Effector CD4-positive, alpha-beta T cell (primary cell): ENCODE measurements at regions not wholly inside any gene's neighbourhood (a gene's known extent, or its start where the extent isn't known, plus 50 kb on each side); places are given as distances from the start of the nearest gene placed in this dataset.

ENCODE experiments used
- DNase-seq: peaks from one replicate; pipeline ENCODE4 v3.0.0-alpha.2; 2020

DNA sequence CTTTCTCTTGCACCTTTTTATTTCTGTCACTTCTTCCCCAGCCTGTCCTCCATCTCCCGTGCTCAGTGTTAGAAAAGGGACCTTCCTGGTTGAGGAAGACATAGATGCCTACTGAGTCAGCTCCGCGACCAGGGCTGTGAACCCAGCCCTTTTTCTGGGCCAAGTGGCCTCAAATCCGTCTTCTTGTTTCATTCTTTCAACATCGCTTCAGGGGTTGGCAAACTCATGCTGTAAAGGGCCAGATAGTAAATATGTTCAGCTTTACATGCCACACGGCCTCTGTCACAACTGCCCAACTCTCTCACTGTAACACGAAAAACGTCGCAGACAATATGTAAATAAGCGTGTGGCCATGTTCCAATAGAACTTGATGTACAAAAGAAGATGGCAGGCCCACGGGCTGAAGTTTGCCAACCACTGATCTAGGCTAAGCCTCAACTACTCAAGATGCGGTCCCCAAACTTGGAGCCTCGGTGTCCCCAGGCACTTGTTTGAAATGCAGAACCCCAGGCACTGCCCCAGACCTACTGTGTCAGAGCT is 338.4 kb downstream of the MN1 start:
- DNase-seq, result no peak

DNA sequence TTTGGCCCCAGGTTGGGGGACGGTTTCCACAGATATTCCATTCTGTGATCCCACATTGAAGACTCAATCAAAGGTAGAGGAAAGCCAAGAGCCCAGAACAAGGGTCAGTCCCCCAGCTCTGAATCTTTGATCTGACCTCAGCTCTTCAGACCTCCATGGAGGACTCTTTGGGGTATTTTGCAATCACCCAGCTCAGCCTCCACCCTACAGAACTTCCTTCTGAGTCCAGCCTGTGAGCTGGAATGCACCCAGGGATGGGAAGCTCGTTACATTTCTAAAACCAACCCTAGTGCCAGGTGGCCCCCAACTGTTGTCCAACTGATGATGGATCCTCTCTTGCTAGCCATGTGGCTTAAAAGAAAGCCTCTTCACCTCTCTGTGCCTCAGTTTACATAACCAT is 335.3 kb downstream of the MN1 start:
- DNase-seq, result no peak

DNA sequence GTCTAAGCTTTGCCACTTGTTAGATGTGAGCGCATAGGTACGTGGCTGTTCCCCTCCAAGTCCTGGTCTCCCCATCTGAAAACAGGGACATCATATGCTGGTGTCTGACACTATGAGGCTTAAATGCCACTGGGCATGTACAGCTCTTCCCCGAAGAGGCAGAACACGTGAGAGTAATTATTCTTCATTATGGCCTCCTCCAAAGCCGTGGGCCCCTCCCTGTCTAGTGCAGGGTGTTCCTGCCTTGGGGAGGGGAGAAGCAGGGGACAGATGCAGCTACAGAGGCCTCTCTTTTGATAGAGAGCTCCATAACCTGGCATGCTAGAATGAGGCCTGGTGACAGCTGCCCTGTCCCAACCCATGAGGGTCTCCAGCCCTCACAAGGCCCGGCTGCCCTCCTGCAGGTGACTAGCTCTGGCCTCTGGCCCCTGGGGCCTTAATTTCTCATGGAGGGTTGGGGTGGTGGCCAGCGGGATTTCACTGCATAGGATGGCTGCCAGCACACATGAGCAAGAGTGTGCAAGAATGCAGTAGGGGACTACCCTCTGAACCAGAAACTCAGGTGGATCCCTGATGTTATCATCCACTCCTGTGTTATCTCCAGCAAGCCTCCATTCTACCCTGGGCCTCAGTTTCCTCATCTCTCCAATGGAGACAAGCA is 334.6 kb downstream of the MN1 start:
- DNase-seq, result no peak

DNA sequence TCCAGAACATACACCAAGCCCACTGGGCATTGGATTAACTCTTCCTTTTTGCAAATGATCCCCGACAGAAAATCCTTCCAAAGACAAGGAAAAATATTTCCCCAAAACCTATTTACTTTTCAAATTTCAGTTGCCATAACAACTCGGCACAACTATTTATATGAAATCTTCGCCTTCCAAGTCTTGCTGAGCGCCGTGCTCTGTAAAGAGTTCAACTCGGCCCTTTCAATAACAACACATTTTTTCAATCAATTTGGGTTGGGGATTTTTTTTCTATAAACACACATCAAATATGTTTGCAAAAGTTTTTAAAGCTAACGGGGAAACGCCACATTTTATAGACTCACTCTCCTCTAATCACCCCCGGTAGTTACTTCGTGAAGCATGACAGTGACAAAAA is 333.8 kb downstream of the MN1 start:
- DNase-seq, result no peak

DNA sequence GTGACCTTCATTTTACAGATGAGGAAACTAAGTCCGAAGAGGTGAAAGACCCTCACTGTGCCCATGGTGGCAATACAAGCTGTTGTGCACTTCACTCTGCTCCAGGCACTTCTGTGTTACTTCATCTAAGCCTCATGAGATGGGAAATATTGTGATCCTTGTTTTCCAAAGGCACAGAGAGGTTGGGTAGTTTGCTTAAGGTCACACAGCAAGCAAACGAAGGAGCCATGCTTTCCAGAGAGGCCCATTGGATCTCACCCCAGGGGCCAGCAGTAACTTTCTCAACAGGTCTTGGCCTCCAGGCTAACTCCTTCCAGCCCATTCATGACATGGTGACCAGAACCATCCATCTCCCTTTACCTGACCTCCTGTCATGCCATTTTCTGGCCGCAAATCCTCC is 332.8 kb downstream of the MN1 start:
- DNase-seq, result no peak

DNA sequence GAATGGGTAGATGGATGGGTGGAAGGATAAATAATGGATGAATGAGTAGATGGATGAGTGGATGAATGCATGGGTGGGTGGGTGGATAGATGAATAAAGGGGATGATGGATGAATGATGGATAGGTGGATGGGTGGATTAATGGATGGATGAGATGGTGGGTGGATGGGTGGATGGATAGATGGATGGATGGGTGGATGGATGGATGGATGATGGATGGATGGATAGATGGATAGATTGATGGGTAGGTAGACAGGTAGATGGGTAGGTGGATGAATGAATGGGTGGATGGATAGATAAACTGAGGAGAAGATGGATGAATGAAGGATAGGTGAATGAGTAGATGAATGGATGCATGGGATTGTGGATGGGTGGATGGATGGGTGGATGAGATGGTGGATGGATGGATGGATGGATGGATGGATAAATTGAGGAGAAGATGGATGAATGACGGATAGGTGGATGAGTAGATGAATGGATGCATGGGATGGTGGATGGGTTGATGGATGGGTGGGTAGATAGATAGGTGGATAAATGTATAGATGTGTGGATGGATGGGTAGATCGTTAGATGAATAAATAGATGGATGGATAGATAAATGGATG is 331.3 kb downstream of the MN1 start:
- DNase-seq, result no peak

DNA sequence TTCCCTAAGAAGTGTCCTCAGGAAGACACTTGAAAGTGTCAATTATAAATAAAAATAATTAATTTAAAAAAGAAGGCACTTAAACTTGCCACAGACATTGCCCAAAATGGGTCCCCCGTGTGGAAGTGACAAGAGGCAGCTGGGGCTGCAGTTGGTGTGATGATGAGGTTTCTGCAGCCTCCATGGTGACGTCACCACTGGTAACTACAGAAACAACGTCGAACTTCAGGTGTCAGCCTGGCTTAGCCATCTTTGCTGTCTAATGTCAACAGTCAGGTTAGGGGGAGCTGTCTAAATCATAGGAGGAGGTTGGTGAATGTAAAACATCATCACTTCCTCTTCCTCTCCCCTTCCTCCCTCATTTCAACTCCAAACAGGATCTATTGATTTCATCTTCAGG is 328.6 kb downstream of the MN1 start:
- no peak for DNase-seq

DNA sequence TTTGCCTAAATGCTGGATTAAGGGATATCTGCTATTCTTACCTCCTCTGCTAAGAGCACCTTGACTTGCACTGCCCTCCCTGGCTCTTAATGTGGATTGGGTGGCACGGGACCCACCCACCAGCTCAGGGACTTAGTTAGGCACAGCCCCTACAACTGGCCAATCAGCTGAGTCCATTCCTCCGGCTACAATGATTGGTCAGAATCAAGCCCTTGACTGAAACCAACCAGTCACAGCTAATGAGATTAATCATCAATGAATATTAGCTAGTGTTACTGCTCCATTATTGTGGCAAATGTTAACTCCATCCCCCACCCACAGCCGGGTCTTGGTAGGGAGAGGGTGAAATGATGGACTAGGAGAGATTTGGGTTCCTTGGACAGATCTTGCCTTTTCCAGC is 328.0 kb downstream of the MN1 start:
- DNase-seq, result no peak

DNA sequence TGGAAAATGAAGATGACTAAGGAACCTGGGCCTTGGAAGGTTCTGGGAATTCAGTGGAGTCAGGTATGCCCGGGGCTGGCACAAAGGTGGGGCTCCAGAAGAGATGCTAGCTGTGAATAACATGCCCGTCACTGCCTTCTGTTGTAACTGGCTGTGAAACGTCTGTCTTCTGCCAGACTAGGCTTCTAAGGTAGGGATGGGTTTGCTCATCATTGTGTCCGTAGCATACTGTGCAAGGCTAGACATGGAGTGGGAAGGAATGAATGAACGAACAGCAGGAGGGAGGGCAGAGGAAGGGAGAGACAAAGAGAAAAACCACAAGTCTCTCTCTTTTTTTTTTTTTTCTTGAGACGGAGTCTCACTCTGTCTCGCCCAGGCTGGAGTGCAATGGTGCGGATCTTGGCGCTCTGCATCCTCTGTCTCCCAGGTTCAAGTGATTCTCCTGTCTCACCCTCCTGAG is 327.4 kb downstream of the MN1 start:
- DNase-seq, result no peak

DNA sequence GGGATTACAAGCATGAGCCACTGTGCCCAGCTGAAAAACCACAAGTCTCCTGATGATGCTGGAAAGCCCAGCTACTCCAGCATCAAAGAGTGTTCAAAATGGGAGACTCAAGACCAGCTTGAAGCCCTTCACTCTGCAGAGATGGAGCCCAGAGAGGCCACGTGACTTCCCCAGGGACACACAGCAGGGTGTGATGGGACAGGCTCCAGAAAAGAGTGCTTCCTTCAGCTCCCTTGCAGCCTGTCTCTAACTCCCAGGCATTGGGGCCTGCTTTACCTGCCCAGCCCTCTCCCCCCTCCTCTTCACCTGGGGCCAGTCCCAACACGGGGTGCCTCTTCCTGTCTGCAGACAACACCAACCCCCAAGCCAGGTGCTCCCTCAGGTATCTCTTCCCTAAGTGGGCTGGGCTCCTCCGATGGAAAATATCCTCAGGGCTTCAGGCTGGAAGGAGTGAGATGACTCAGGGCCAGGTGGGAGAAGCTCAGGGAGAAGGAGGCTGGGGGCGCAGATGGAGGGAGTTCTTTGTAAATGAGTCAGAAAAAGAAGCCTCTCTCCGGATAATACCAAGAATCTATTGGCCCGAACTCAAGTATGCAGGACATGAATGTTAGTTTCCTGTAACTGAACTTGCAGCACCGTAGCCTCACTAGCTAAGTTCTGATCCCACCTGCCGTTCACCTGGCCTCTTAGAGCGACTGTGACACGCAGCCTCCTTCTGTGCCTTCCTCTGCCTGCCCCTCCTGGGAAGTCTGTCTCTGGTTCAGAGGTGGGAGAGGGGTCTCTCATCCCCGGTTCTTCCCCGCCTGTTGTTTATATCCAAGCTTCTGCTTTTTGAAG is 326.6 kb downstream of the MN1 start:
- no peak for DNase-seq

DNA sequence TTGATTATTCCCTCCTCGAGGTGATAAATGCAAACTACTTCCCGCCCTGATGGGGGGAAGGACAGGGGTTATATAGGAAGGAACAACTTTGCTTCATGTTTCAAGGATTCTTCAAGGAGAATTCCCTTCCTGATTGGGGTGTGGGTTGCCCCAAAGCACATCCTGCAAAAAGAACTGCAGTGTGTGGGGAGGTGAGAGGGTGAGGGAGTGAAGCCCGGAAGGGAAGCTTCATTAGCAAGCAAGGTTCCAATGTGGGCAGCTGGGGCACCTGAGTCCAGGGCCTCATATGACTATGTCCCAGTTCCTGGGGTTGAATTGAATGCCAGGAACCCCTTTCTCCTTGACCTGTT is 326.0 kb downstream of the MN1 start:
- no peak for DNase-seq

DNA sequence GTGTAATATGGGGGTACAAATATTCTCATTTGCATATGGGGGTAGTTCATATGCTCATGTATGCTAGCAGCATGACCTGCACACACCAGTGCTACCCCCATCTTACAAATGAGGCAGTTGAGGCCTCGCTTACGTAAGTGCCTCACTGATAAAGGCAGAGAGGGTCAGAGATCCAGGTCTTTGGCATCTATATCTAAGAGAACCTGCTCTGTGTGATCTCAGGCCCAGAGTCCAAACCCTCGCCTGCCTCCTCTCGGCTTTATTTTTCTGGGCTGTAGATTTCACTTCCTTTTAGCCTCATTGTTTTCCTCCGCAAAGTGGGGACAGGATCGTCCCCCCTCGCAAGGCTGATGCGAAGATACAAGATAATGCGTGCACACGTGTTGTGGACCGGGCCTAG is 325.2 kb downstream of the MN1 start:
- no peak for DNase-seq

DNA sequence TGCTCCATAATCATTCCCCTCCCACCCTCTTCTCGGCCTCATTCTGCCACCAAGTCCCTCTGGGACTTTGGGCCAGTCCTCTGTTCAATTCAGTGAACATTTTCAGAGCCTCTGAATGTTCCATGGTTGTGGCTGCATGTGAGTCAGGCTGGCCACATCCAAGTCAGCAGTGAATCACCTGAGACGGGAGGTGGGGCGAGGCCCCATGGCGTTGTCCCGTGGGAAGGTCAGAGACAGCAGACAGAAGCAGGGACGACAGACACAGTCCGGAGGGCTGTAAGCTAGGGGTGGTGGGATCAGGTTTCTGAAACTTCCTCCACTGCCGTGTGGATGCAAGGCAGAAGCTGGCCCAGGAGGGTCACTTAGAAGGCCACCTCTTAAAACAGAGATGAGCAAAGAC is 324.8 kb downstream of the MN1 start:
- no peak for DNase-seq

DNA sequence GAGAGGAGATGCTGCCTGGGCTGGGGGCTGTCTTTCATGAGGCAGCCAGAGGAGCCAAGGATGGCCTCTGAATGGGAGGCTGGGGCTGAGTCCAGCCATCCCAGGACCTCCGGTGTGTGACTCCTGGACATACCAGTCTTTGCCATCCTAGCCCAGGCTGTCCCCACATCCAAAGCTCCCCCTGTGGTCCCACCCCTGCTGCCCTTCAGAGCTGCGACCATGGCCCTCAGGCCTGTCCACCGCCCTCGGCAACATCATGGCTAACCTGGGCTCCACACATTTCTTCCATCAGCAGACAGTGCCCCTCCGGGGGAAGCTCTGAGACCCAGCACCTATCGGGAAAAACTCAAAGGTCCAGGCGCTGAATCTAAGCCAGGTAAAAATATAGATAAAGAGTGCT is 324.4 kb downstream of the MN1 start:
- DNase-seq, result no peak

DNA sequence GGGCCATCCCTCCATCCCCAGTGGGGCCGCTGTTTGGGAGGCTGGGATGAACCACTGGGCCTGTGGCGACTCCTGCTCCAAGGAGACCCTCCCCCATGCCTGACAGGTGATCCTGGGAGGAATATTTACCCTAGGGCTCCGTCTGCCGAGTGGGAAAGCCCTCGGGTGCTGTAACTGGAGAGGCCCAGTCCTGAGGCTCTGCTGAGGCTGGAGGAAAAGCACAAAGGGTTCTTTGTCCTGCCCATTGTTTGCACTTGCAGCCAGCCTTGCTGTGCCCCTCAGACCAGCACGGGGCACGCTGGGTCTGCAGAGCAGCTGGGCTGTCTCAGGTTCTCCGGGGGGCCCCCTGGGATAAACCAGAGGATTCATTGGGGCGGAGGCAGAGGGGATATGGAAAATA is 321.1 kb downstream of the MN1 start:
- DNase-seq, result no peak

DNA sequence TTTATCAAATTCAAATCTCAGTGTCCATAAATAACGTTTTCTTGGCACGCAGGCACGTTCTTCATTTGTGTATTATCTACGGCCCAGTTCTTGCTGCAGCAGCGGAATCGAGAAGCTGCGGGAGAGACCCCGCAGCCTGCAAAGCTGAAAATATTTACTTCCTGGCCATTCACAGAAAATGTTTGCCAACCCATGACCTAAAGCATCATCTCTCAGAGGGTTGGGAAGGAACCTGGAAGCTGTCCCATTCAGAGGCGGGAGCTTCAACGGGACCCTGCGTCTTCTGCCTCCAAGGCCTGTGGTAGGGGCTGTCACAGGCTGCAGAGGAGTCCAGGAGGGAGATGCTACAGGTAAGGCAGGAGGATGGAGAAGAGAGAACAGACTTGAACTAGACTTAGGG is 319.2 kb downstream of the MN1 start:
- DNase-seq, result no peak

DNA sequence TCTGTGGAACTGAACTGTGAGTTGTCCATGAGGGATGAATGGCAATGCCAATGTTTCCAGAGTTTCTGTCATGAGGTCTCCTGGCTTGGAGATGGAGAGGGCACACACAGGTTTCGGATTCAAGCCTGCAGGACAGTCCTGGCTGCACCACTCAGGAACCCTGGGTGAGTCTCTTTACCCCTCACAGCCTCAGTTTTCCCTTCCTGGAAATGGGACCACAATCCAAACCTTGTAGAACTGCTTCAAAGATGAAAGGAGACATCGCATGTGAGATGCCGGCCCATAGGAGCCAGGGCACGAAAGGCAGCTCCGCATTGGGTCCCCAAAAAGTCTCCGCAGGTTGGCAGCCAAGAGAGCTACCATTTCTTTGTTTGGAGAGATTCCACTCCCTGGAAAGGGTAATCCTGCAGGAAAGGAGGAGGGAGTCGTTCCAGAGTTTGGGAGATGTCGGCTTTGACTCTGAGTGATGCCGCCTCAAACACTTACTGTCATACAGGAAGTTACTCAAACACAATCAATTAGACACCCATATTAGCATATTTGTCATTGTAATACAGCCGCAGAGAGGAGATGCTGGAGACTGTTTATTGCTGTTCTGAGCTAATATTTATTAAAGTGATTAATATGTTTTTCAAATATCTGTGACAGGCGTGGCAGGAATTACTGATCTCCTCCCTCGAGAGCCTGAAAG is 318.3 kb downstream of the MN1 start:
- DNase-seq, result no peak

DNA sequence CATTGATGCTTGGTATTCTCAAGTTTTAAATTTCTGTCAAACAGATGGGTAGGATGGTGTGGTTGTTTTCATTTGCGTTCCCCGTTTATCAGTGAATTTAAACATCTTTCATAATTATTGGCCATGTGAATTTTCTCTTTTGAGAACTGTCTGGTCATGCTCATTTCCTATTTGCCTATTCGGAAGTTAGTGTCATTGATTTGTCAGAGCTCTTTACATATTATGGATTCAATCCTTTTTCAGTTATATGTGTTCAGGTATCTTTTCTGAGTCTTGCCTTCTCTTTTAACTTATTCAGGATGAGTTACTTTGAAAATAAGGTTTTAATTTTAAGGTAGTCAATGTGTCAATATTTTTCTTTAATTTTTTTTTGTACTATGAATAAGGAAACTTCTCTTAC is 315.7 kb downstream of the MN1 start:
- no peak for DNase-seq

DNA sequence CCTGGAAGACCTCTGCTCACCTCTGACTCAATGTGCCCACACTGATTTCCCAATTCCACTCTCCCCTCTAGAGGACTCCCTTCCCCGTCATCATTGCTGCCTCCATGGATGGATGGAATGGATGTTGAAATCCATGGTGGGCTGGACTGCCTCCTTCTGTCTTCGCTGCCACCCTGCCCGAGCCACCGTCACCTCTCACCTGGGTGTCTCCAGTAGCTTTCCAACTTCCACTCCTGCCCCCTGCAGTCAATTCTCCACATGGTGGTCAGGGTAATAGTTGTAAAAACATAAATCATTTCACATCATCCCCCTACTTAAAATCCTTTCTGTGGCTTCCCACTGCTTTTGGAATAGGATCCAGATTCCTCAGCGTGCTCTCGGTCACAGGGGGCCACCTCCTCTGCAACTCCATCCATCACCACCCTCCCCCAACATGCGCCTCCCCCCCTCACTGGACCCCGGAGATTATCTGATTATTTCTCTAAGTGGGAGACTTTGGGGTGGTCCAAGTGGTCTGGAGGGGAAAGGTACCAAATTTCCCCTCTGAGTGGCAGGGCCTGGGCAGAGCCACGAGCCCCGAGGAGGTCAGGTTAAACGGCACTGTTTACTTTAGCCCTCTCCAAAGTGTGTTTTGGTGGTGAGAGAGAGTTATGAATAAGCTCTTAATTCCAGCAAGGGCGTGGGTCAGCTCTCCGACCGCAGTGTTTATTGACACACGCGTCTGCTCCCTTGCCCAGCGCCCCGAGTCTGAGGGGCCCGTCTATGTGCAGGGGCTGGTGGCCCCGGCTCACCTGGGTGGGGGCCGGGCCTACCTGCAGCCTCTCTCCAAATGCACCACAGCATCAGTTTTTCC is 313.7 kb downstream of the MN1 start:
- no peak for DNase-seq

DNA sequence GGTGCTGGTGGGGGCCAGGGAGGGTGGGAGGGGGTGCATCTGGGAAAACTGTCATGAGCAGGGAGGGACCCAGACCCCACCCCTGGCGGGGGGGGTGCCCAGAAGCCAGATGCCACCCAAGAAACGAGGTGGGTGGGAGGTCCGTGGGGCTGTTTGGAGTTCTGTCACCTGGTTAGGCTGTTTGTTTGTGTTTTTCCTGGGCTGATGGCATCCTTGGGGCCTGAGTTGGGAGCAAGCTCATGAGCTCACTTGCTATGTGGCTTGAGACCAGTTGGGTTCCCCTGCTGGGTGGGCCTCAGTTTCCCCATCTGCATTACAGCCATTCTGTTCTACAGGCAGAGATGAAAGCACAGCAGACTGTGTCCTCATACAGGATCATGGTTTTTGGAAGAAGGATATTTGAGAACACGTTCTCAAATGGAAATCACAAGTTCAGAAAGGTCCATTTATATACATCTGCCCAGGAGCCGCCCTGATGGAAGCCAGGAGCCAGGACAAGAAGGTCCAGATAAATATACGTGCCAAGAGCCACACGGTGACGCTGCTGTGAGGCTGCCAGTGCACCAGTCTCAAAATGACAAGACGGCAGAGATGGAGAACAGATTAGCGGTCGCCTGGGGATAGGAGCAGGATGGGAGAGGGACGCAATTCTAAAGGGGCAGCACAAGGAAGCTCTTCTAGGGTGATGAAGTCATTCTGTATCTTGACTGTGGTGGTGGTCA is 312.9 kb downstream of the MN1 start:
- no peak for DNase-seq

DNA sequence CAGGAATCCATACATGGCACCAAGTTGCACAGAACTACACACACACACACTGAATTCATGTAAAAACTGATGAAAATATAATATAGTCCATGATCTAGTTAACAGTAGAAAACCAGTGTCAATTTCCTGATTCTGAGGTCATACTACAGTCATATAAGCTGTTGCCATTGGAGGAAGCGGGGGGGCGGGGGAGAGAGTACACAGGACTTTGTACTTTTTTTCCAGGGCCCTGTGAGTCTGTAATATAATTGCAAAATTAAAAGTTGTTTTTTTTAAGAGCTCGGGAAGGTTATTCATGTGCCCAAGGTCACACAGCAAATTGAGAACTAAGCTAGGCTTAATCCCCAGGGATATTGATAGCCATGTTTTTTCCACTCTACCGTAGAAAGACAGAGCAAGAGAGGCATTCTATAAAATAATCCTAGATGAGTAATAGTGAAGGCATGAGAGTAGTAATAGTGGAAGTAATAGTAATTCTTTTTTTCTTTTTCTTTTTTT is 312.3 kb downstream of the MN1 start:
- DNase-seq, result no peak

DNA sequence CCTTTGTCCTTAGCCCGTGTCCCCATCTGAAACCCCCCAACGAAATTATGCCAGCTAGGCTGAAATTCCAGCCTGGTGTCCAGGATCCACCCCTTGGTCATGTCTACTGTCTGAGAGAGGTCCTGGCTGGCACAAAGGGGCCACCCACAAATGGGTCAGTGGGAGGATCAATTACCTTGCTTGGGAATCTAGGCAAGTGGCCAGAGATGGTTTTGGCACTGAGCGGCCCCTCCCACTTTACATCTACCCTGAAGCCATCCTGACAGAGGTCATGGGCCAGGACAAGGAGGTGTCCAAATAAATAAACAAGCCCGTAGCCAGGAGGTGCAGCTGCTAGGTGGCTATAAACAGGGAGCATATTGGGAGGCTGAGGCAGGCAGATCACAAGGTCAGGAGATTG is 311.5 kb downstream of the MN1 start:
- DNase-seq, result no peak
